HG03439 (cell line): ENCODE measurements at regions not wholly inside any gene's neighbourhood (a gene's known extent, or its start where the extent isn't known, plus 50 kb on each side); places are given as distances from the start of the nearest gene placed in this dataset.

Experiments
- ATAC-seq: cut with Tn5 transposase; IDR thresholded peaks from one replicate; pipeline ENCODE4 v1.9.1; 2021; ENCODE audit warnings: mild to moderate bottlenecking, moderate library complexity; ENCODE audit not compliant: unreplicated experiment

- ATAC-seq: no peak
Observed at GRCh38 chr2:196433116-196433515, 206.4 kb upstream of the CCDC150 start.

- no peak for ATAC-seq
Observed at GRCh38 chr2:196434217-196434616, 205.3 kb upstream of the CCDC150 start.

- ATAC-seq: no peak
Observed at GRCh38 chr2:196435189-196435588, 204.3 kb upstream of the CCDC150 start.

- no peak for ATAC-seq
Observed at GRCh38 chr2:196437626-196438025, 201.9 kb upstream of the CCDC150 start.

- no peak for ATAC-seq
Observed at GRCh38 chr2:196439760-196440159, 199.8 kb upstream of the CCDC150 start.

DNA sequence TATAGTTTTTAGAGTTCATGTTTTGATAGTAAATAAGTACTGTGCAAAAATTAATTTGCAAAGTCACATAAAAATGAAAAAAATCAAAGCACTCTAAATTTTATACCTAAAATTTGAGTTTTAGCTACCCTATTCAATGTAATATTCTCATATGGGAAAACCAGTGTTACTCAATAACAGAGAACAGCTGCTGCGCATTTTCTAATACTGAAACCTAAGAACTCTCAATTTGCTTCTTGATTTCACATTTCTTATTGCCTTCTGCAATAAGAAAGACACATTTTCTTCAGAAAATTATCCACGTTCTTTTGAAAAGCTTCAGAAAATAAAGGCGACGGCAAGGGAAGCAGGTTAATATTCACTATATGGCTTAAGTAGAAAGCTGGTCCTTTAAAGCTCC, 199.1 kb upstream of the CCDC150 start:
- no peak for ATAC-seq

- peak; percentile 52 for ATAC-seq
Observed at GRCh38 chr2:196441527-196441926, 198.0 kb upstream of the CCDC150 start.

- no peak for ATAC-seq
Observed at GRCh38 chr2:196442211-196442610, 197.3 kb upstream of the CCDC150 start.

DNA sequence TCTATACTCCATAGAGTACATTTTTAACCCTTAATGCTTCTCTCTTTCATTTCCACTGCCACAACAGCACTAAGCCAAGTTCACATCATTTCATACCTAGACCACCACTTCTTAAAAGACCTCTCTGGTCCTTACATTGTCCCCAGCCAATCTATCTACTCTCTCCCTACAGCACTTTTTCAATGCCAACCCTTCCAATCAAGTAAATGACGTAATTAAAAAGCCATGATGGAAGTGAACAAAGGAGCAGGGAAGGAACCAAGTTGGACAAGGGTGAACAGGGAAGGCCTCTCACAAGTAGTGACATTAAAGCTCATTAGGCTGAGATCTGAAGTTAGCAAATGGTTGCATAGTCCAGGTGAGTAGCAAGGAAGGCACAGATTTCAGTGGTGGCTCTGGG, 195.1 kb upstream of the CCDC150 start:
- ATAC-seq: no peak

GRCh38 chr2:196445991-196446390, 193.5 kb upstream of the CCDC150 start:
- ATAC-seq: no peak

DNA sequence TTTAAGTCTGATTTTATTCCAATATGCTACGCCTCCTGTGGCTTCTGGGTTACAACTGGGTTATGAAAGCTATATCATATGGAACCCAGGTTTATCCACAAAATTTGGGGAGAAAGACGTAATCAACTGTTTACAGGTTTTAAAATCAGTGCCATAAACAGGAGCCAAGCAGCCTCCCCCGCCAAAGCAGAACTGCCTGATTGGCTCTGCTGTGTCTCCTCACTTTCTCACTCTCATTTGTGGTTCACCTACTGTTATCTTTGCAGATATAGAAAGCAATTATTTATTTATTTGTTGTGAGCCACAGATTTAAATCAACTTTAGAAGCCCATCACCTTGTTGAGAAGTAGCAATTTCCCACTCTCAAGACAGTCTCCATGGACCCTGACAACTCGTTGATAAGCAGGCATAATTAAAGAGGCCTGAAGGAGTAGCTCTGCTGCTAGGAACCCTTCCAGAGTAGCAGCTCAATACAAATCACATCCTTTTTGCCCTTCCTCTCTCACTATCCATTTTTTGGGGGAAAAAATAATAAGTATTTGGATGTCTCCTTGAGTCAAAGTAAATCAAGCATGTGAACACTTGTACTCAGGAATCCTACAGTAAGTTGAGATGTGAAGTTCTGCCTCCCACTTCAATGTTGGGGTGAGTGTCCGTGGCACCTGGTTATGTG, 191.0 kb upstream of the CCDC150 start:
- ATAC-seq: no peak

DNA sequence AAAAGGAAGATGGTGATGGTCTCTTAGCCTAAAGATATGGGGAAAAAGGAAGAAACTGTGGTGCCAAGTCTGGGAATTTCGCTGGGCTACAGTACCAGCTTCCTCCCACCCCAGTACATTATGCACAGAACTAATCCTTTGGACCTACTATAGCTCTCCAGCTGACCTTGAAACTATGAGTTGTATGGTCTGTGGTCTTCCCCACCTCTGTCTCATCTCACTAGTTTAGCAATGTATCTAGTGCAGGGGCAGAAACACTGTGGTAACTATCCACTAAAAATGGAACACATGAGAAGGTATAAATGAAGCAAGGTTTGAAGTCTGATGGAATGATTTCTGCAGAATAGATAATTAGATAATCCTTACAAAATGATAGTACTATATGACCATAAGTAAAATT, 190.4 kb upstream of the CCDC150 start:
- no peak for ATAC-seq

DNA sequence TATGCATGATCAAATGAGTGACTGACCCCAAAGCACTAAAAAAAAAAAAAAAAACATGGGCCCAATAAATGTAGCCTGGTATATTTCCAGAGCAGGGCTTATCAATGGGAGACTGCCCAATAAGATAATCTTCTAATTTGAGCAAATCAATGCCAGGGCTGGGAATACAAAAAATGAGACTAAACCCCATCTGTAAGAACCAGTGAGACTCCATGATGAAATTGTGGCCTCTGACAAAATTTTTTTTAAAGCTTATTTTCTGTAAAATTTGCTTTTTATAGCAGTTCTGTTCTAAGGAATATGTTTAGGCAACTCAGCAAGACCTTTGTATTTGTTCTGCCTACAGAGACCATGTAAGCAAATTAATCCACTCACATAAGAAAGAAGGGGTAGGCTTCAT, 186.8 kb upstream of the CCDC150 start:
- no peak for ATAC-seq

DNA sequence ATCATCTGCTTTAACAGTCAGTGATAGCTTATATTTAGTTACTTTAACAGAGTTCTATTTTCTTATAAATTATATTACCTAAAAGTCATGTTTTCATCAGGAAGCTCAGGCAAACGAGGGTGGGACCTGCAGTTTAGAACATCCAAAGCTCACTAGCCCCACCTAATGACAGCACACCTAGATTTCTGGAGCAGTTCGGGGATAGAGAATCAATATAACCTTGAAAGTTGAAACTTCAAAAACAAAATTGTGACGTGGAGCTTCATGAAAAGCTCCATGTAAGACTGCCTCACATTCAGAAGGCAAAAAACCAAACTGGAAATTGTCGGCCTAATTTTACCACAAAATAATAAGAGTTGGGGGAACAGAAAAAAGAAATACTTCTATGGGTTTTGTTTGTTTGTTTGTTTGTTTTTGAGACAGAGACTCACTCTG, 185.9 kb upstream of the CCDC150 start:
- peak; percentile 70 for ATAC-seq

- ATAC-seq: no peak
Observed at GRCh38 chr2:196454492-196454891, 185.0 kb upstream of the CCDC150 start.

DNA sequence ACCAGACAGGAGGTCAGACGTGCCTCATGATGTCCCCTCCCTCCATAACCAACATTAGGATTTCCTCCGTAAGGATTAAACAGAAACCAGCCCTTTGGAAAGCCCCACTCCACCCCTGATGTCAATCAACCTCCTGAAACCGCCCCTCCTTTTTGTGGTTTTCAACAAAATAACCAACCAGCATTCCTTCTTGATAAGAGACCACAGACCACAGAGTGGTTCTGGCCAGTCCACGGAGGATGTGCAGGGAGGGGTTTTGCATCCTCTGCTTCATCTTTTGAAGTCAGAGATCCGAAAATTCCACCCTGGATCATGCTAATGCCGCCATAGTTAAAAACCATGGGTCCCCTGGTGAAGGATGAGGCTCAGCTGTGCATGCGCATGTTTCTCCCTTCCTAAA, 180.0 kb upstream of the CCDC150 start:
- no peak for ATAC-seq

- ATAC-seq: no peak
Observed at GRCh38 chr2:196463706-196464105, 175.8 kb upstream of the CCDC150 start.

DNA sequence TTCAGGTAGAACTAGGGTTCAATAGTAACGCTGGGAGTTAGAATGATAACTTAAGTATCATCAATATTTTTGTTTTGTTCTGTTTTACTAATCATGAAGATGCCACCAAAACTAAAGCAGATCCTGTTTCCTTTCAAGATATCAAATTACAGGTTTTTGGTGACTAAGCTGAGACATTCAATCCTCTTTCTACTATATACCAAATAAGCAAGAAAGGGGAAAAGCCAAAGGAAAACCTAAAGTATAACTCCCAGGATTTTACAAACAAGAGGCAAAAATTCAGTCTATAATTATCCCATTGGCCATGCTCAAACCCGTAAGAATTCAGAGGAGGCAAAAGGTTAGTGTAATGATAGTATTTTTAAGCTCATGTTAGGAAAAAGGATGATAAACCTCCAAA, 175.2 kb upstream of the CCDC150 start:
- ATAC-seq: no peak

- no peak for ATAC-seq
Observed at GRCh38 chr2:196466581-196466980, 172.9 kb upstream of the CCDC150 start.

DNA sequence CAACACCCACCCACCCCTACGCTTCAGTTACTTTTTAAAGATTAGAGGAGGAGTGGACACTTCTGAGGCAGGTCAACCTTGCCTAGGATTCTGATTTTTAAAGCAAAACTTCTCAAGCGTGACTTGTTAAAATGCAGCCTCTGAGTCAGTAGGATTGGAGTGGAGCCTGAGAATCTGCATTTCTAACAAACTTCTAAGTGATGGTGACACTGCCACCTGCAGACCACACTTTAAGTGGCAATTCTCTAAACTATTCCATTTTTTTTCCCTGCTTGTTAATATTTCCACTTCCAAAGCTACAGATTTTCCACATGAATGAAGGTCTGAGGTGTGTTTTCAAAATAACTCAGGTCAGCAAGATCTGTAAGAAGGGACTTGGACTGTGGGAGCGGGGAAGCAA, 171.1 kb upstream of the CCDC150 start:
- ATAC-seq: no peak

DNA sequence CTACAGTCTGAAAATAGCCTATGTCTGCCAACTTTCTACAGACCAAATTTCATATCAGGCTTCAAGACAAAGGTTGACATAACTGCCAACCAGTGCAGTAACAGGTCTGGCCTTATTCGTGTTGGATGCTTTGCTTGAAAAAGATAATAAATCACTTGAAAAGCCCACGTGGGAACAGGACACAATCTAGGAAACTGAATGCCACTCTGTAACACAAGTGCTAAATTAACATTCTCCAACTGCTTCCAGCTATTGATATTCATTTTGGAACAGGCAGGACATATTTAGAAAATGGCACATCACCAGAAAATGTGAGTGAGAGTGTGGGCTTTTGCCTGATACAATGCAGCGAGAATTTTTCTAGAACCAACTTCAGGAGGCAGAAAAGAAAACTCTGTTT, 165.9 kb upstream of the CCDC150 start:
- no peak for ATAC-seq

- ATAC-seq: no peak
Observed at GRCh38 chr2:196475611-196476010, 163.9 kb upstream of the CCDC150 start.

GRCh38 chr2:196478588-196478987, 160.9 kb upstream of the CCDC150 start:
- ATAC-seq: no peak
